Activated CD8-positive, alpha-beta memory T cell treated with anti-CD3 and anti-CD28 coated beads, Interleukin-2, amount 50 U/mL, for 48 hours (primary cell): ENCODE measurements at regions not wholly inside any gene's neighbourhood (a gene's known extent, or its start where the extent isn't known, plus 50 kb on each side); places are given as distances from the start of the nearest gene placed in this dataset.
"Not testable (repeated sequence)": the region's sequence is repeated elsewhere in the genome, so short reads cannot be mapped to it uniquely, and the experiment has no call there.

Source experiments
- DNase-seq: peaks from one replicate; pipeline ENCODE4 v3.0.0-alpha.2; 2020

GRCh38 chr10:78096486-78096885 lies 62.8 kb downstream of the RPS24 start:
- not testable (repeated sequence) for DNase-seq

- not testable (repeated sequence) for DNase-seq
These were observed 68.9 kb downstream of the RPS24 start for GRCh38 chr10:78102593-78102992.

- no peak for DNase-seq
These were observed 75.5 kb downstream of the RPS24 start for GRCh38 chr10:78109210-78109609.

- DNase-seq: no peak
These were observed 81.6 kb downstream of the RPS24 start for GRCh38 chr10:78115135-78115853.

- DNase-seq: no peak
These were observed 82.7 kb downstream of the RPS24 start for GRCh38 chr10:78116361-78116760.

GRCh38 chr10:78118591-78118990 lies 84.9 kb downstream of the RPS24 start:
- DNase-seq: no peak

- no peak for DNase-seq
These were observed 88.1 kb downstream of the RPS24 start for GRCh38 chr10:78121801-78122200.

- DNase-seq: no peak
These were observed 90.5 kb downstream of the RPS24 start for GRCh38 chr10:78124167-78124566.

- no peak for DNase-seq
These were observed 95.5 kb downstream of the RPS24 start for GRCh38 chr10:78129211-78129610.

- no peak for DNase-seq
These were observed 97.5 kb downstream of the RPS24 start for GRCh38 chr10:78130966-78131710.

GRCh38 chr10:78134773-78135306 lies 101.2 kb downstream of the RPS24 start:
- DNase-seq: no peak

- DNase-seq: no peak
These were observed 103.5 kb downstream of the RPS24 start for GRCh38 chr10:78137147-78137546.

GRCh38 chr10:78139341-78139740 lies 105.7 kb downstream of the RPS24 start:
- no peak for DNase-seq

GRCh38 chr10:78140066-78140630 lies 106.5 kb downstream of the RPS24 start:
- no peak for DNase-seq

- no peak for DNase-seq
These were observed 109.9 kb downstream of the RPS24 start for GRCh38 chr10:78143576-78143975.

GRCh38 chr10:78146200-78146599 lies 112.5 kb downstream of the RPS24 start:
- DNase-seq: no peak

- DNase-seq: no peak
These were observed 113.5 kb downstream of the RPS24 start for GRCh38 chr10:78147202-78147601.

GRCh38 chr10:78148216-78148960 lies 114.7 kb downstream of the RPS24 start:
- no peak for DNase-seq

- no peak for DNase-seq
These were observed 115.4 kb downstream of the RPS24 start for GRCh38 chr10:78148961-78149612.

- no peak for DNase-seq
These were observed 117.1 kb downstream of the RPS24 start for GRCh38 chr10:78150756-78151155.

GRCh38 chr10:78155722-78156121 lies 122.1 kb downstream of the RPS24 start:
- DNase-seq: no peak

- no peak for DNase-seq
These were observed 126.9 kb downstream of the RPS24 start for GRCh38 chr10:78160591-78160990.

GRCh38 chr10:78162853-78163252 lies 129.2 kb downstream of the RPS24 start:
- DNase-seq: no peak
